ENCODE measurements at regions not wholly inside any gene's neighbourhood (a gene's known extent, or its start where the extent isn't known, plus 50 kb on each side); places are given as distances from the start of the nearest gene placed in this dataset.

- TF ChIP-seq CTCF (conservative IDR thresholded peaks at IDR 0.05 in 1 of 2, IDR thresholded peaks at IDR 0.05 in 1 of 2; ENCODE audit: low read depth in 1 of 2, low read length in 2 of 2) (no peak), EZH2 (IDR thresholded peaks at IDR 0.05; ENCODE audit: low read length, missing control alignments) (no peak)
These were observed 289.0 kb upstream of the DAB1 start for GRCh38 chr1:57712846-57713245.
